IMR-90 (cell line): ENCODE measurements at regions not wholly inside any gene's neighbourhood (a gene's known extent, or its start where the extent isn't known, plus 50 kb on each side); places are given as distances from the start of the nearest gene placed in this dataset.

Experiments
- FOS ChIP-seq: fragments of 150-350 bp; IDR thresholded peaks from 2 replicates; pipeline ENCODE4 v1.6.1; 2016; ENCODE audit warnings: low read depth, low read length
- POLR2A ChIP-seq: IDR thresholded peaks from 2 replicates; pipeline ENCODE4 v1.6.1; 2012; ENCODE audit warnings: mild to moderate bottlenecking, low read depth, low read length
- RAD21 ChIP-seq: IDR thresholded peaks from 2 replicates; pipeline ENCODE4 v1.6.1; 2012; ENCODE audit warnings: low read length, improper control_type of control experiment
- RFX5 ChIP-seq: IDR thresholded peaks from 2 replicates; pipeline ENCODE4 v1.8.0; 2012; ENCODE audit warnings: low read depth, mild to moderate bottlenecking, low read length, moderate library complexity
- SMC3 ChIP-seq: fragments of 150-350 bp; IDR thresholded peaks from 2 replicates; pipeline ENCODE4 v1.6.1; 2016; ENCODE audit warnings: low read depth, mild to moderate bottlenecking, antibody characterized with exemption, low read length, moderate library complexity
- TF ChIP-seq, protein P1 (sequence below): conservative IDR thresholded peaks from 2 replicates; pipeline ENCODE4 v1.5.1; 2012; ENCODE audit warnings: mild to moderate bottlenecking, low read depth, low read length, improper control_type of control experiment

DNA sequence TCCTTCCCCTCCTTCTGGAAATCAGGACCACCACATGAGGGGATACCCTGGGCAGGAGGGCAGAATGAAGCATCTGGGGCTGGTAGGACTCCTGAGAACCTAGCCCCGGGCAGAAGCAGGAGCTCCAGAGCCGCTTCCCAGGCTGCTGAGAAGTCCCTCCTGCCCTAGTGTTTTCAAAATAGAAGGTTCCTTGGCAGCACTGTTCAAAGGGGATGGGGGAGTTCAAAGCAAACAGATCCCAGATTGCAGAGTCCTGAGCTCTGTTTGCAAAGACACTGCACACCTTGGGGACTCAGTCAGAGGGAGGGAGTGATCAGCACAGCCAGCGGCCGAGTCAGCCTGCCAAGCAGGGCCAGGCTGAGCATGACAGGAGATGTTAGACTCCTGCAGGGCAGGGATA lies 177.8 kb downstream of the PTPRU start:
- TF ChIP-seq POLR2A (no peak), SMC3 (no peak), RFX5 (no peak), RAD21 (no peak), FOS (no peak)
- TF ChIP-seq, protein P1, sequence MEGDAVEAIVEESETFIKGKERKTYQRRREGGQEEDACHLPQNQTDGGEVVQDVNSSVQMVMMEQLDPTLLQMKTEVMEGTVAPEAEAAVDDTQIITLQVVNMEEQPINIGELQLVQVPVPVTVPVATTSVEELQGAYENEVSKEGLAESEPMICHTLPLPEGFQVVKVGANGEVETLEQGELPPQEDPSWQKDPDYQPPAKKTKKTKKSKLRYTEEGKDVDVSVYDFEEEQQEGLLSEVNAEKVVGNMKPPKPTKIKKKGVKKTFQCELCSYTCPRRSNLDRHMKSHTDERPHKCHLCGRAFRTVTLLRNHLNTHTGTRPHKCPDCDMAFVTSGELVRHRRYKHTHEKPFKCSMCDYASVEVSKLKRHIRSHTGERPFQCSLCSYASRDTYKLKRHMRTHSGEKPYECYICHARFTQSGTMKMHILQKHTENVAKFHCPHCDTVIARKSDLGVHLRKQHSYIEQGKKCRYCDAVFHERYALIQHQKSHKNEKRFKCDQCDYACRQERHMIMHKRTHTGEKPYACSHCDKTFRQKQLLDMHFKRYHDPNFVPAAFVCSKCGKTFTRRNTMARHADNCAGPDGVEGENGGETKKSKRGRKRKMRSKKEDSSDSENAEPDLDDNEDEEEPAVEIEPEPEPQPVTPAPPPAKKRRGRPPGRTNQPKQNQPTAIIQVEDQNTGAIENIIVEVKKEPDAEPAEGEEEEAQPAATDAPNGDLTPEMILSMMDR: no peak
